ENCODE measurements at regions not wholly inside any gene's neighbourhood (a gene's known extent, or its start where the extent isn't known, plus 50 kb on each side); places are given as distances from the start of the nearest gene placed in this dataset.

- no peak for TF ChIP-seq CTCF (IDR thresholded peaks at IDR 0.05)
- Histone ChIP-seq H3K27me3 (ENCODE audit: control insufficient read depth, insufficient read depth, low read length) (no peaks in the 10 kb centered on the region), H3K79me2 (no peaks in the 10 kb centered on the region), H3K4me2 (ENCODE audit: low read length) (no peak overlapping the region), H3K27ac (no peak overlapping the region), H3K4me3 (ENCODE audit: low read depth, low read length) (no peak overlapping the region), H2AFZ (no peak overlapping the region), H3K9me3 (ENCODE audit: control insufficient read depth, low read length) (no peaks in the 10 kb centered on the region), H3K36me3 (ENCODE audit: control insufficient read depth, insufficient read depth, low read length) (no peaks in the 10 kb centered on the region), H3K9ac (no peak overlapping the region), H3K4me1 (no peaks in the 10 kb centered on the region)
Observed at GRCh38 chr11:15909937-15910598, 446.3 kb downstream of the SOX6 start.

GRCh38 chr11:15910761-15911160, 445.6 kb downstream of the SOX6 start:
- H3K4me3 ChIP-seq (ENCODE audit: low read depth, low read length): no peak overlapping the region
- no peaks in the 10 kb centered on the region for H3K4me1 ChIP-seq
- no peaks in the 10 kb centered on the region for H3K79me2 ChIP-seq
- H3K27me3 ChIP-seq (ENCODE audit: control insufficient read depth, insufficient read depth, low read length): no peaks in the 10 kb centered on the region
- no peaks in the 10 kb centered on the region for H3K9me3 ChIP-seq (ENCODE audit: control insufficient read depth, low read length)
- no peak overlapping the region for H3K4me2 ChIP-seq (ENCODE audit: low read length)
- no peak for TF ChIP-seq CTCF (IDR thresholded peaks at IDR 0.05)
- H3K36me3 ChIP-seq (ENCODE audit: control insufficient read depth, insufficient read depth, low read length): no peaks in the 10 kb centered on the region
- no peak overlapping the region for H3K27ac ChIP-seq
- H2AFZ ChIP-seq: no peak overlapping the region
- H3K9ac ChIP-seq: no peak overlapping the region

- H3K79me2 ChIP-seq: no peaks in the 10 kb centered on the region
- no peak overlapping the region for H3K4me2 ChIP-seq (ENCODE audit: low read length)
- H3K4me1 ChIP-seq: no peaks in the 10 kb centered on the region
- no peaks in the 10 kb centered on the region for H3K27me3 ChIP-seq (ENCODE audit: control insufficient read depth, insufficient read depth, low read length)
- no peak overlapping the region for H3K9ac ChIP-seq
- no peak for TF ChIP-seq CTCF (IDR thresholded peaks at IDR 0.05)
- H3K27ac ChIP-seq: no peak overlapping the region
- no peaks in the 10 kb centered on the region for H3K36me3 ChIP-seq (ENCODE audit: control insufficient read depth, insufficient read depth, low read length)
- H3K9me3 ChIP-seq (ENCODE audit: control insufficient read depth, low read length): no peaks in the 10 kb centered on the region
- no peak overlapping the region for H3K4me3 ChIP-seq (ENCODE audit: low read depth, low read length)
- peak overlapping the region; percentile 33 for H2AFZ ChIP-seq
Observed at GRCh38 chr11:15911377-15912044, 444.8 kb downstream of the SOX6 start.

GRCh38 chr11:15912291-15912690, 444.1 kb downstream of the SOX6 start:
- no peak for TF ChIP-seq CTCF (IDR thresholded peaks at IDR 0.05)
- Histone ChIP-seq H2AFZ (no peak overlapping the region), H3K4me1 (no peaks in the 10 kb centered on the region), H3K27ac (no peak overlapping the region), H3K36me3 (ENCODE audit: control insufficient read depth, insufficient read depth, low read length) (no peaks in the 10 kb centered on the region), H3K9me3 (ENCODE audit: control insufficient read depth, low read length) (no peaks in the 10 kb centered on the region), H3K79me2 (no peaks in the 10 kb centered on the region), H3K4me2 (ENCODE audit: low read length) (no peak overlapping the region), H3K9ac (no peak overlapping the region), H3K27me3 (ENCODE audit: control insufficient read depth, insufficient read depth, low read length) (no peaks in the 10 kb centered on the region), H3K4me3 (ENCODE audit: low read depth, low read length) (no peak overlapping the region)

- no peaks in the 10 kb centered on the region for H3K9me3 ChIP-seq (ENCODE audit: control insufficient read depth, low read length)
- H3K27ac ChIP-seq: no peak overlapping the region
- no peak overlapping the region for H3K4me3 ChIP-seq (ENCODE audit: low read depth, low read length)
- no peak overlapping the region for H2AFZ ChIP-seq
- no peak overlapping the region for H3K9ac ChIP-seq
- no peak overlapping the region for H3K4me2 ChIP-seq (ENCODE audit: low read length)
- H3K36me3 ChIP-seq (ENCODE audit: control insufficient read depth, insufficient read depth, low read length): no peaks in the 10 kb centered on the region
- H3K27me3 ChIP-seq (ENCODE audit: control insufficient read depth, insufficient read depth, low read length): no peaks in the 10 kb centered on the region
- no peak for TF ChIP-seq CTCF (IDR thresholded peaks at IDR 0.05)
- no peaks in the 10 kb centered on the region for H3K79me2 ChIP-seq
- H3K4me1 ChIP-seq: no peaks in the 10 kb centered on the region
Observed at GRCh38 chr11:15912825-15913224, 443.5 kb downstream of the SOX6 start.
